PC-9 (cell line): ENCODE measurements at regions not wholly inside any gene's neighbourhood (a gene's known extent, or its start where the extent isn't known, plus 50 kb on each side); places are given as distances from the start of the nearest gene placed in this dataset.

Experiments
- BruUV-seq: library from RNA; stranded (reverse); fragments of 400-500 nt; replicated peaks from 2 replicates; lab custom pipeline; 2021; lab: Mats Ljungman, UMichigan
- CTCF ChIA-PET: fragments of 300-600 bp; sonication (Branson Sonifier 250); formaldehyde crosslinking; loops from one replicate; lab custom pipeline; 2022; ENCODE audit warnings: antibody characterized with exemption; lab: Charles Lee
- POLR2A ChIA-PET: fragments of 300-600 bp; sonication (Branson Sonifier 250); formaldehyde crosslinking; loops from one replicate; lab custom pipeline; 2022; ENCODE audit warnings: antibody characterized with exemption; ENCODE audit not compliant: unreplicated experiment; lab: Charles Lee
- DNase-seq, 2 experiments: peaks; one replicate each; pipeline versions ENCODE4 v3.0.0 to v3.0.0-alpha.2; 2015 to 2022; ENCODE audit warnings: mixed read lengths in 1 of 2
- H2AFZ ChIP-seq: fragments of 200-600 bp; sonication (generic); 2 replicates; pipeline ENCODE4 v1.8.1; 2017; ENCODE audit warnings: antibody characterized with exemption
- H3F3A ChIP-seq: fragments of 200-600 bp; sonication (generic); 2 replicates; pipeline ENCODE4 v1.8.1; 2017; ENCODE audit warnings: antibody characterized with exemption, mild to moderate bottlenecking, low read depth; ENCODE audit not compliant: insufficient read depth
- H3K27ac ChIP-seq: fragments of 200-600 bp; sonication (generic); 2 replicates; pipeline ENCODE4 v1.6.1; 2016; ENCODE audit warnings: mixed run types
- H3K27me3 ChIP-seq: fragments of 200-600 bp; sonication (generic); 2 replicates; pipeline ENCODE4 v1.6.1; 2016; ENCODE audit warnings: low read depth, mixed run types; ENCODE audit not compliant: insufficient read depth
- H3K36me3 ChIP-seq: fragments of 200-600 bp; sonication (generic); 2 replicates; pipeline ENCODE4 v1.6.1; 2016; ENCODE audit warnings: low read depth, mixed run types
- H3K4me1 ChIP-seq: fragments of 200-600 bp; sonication (generic); replicated peaks from 2 replicates; pipeline ENCODE4 v1.6.1; 2016; ENCODE audit warnings: mixed run types; ENCODE audit not compliant: insufficient read depth
- H3K4me2 ChIP-seq: fragments of 200-600 bp; sonication (generic); 2 replicates; pipeline ENCODE4 v1.6.1; 2017; ENCODE audit warnings: mixed run types
- H3K4me3 ChIP-seq: fragments of 200-600 bp; sonication (generic); 2 replicates; pipeline ENCODE4 v1.6.1; 2016; ENCODE audit warnings: mixed run types
- H3K79me2 ChIP-seq: fragments of 200-600 bp; sonication (generic); 2 replicates; pipeline ENCODE4 v1.6.1; 2017; ENCODE audit warnings: low read depth, mixed run types
- H3K9me2 ChIP-seq: fragments of 200-600 bp; sonication (generic); 2 replicates; pipeline ENCODE4 v1.8.1; 2017; ENCODE audit warnings: mild to moderate bottlenecking; ENCODE audit not compliant: insufficient read depth
- H3K9me3 ChIP-seq: fragments of 200-600 bp; sonication (generic); 2 replicates; pipeline ENCODE4 v1.8.1; 2016; ENCODE audit warnings: low read depth; ENCODE audit not compliant: insufficient read depth
- H4K20me1 ChIP-seq: fragments of 200-600 bp; sonication (generic); 2 replicates; pipeline ENCODE4 v1.8.1; 2017; ENCODE audit not compliant: insufficient read depth
- EZH2 ChIP-seq: fragments of 200-600 bp; sonication (generic); IDR thresholded peaks from 2 replicates; pipeline ENCODE4 v1.8.0; 2017; ENCODE audit warnings: antibody characterized with exemption, low read depth
- intact Hi-C: fragments of 100-400 bp; cut with micrococcal nuclease; formaldehyde crosslinking; loops from one replicate; pipeline ENCODE4 v1.10.0; 2022; ENCODE audit not compliant: unreplicated experiment
- TF ChIP-seq, protein P1 (sequence below): fragments of 200-600 bp; sonication (generic); conservative IDR thresholded peaks from 2 replicates; pipeline ENCODE4 v1.6.1; 2017; ENCODE audit warnings: mixed run types, antibody characterized with exemption, mild to moderate bottlenecking, moderate library complexity

GRCh38 chr13:95355494-95355893 lies 54.2 kb upstream of the ABCC4 start:
- H2AFZ ChIP-seq = no peak overlapping the region

GRCh38 chr13:95356916-95357315 lies 55.7 kb upstream of the ABCC4 start:
- ChIA-PET POLR2A (no interaction called here), CTCF (no interaction called here)
- no peak overlapping the region for H3K4me2 ChIP-seq
- no peaks in the 10 kb centered on the region for H3K9me2 ChIP-seq
- peaks cover 12% of the 10 kb centered on the region for H3K4me1 ChIP-seq
- TF ChIP-seq, protein P1, sequence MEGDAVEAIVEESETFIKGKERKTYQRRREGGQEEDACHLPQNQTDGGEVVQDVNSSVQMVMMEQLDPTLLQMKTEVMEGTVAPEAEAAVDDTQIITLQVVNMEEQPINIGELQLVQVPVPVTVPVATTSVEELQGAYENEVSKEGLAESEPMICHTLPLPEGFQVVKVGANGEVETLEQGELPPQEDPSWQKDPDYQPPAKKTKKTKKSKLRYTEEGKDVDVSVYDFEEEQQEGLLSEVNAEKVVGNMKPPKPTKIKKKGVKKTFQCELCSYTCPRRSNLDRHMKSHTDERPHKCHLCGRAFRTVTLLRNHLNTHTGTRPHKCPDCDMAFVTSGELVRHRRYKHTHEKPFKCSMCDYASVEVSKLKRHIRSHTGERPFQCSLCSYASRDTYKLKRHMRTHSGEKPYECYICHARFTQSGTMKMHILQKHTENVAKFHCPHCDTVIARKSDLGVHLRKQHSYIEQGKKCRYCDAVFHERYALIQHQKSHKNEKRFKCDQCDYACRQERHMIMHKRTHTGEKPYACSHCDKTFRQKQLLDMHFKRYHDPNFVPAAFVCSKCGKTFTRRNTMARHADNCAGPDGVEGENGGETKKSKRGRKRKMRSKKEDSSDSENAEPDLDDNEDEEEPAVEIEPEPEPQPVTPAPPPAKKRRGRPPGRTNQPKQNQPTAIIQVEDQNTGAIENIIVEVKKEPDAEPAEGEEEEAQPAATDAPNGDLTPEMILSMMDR = no peak
- TF ChIP-seq EZH2 = no peak
- no peaks in the 10 kb centered on the region for H3K79me2 ChIP-seq
- H4K20me1 ChIP-seq = no peaks in the 10 kb centered on the region
- intact Hi-C loops = no loop called here
- H3K27me3 ChIP-seq = no peaks in the 10 kb centered on the region
- H3K36me3 ChIP-seq = no peaks in the 10 kb centered on the region
- H2AFZ ChIP-seq = no peak overlapping the region
- no peak overlapping the region for H3K4me3 ChIP-seq
- no TSS peak for BruUV-seq
- H3K27ac ChIP-seq = no peak overlapping the region
- H3F3A ChIP-seq = peaks cover 10% of the 10 kb centered on the region; the same call in 1 of the 2 replicates
- DNase-seq = no peak
- no peaks in the 10 kb centered on the region for H3K9me3 ChIP-seq

More at GRCh38 chr13:95355494-95355893, 54.2 kb upstream of the ABCC4 start:
- Histone ChIP-seq H3K79me2 (no peaks in the 10 kb centered on the region), H3K27me3 (no peaks in the 10 kb centered on the region), H3F3A (peaks cover 14% of the 10 kb centered on the region; the same call in 1 of the 2 replicates), H3K9me3 (no peaks in the 10 kb centered on the region), H3K36me3 (no peaks in the 10 kb centered on the region), H3K4me1 (peaks cover 14% of the 10 kb centered on the region), H3K4me2 (no peak overlapping the region), H3K4me3 (no peak overlapping the region), H3K9me2 (no peaks in the 10 kb centered on the region), H3K27ac (no peak overlapping the region), H4K20me1 (no peaks in the 10 kb centered on the region)
- no TSS peak for BruUV-seq
- no peak for DNase-seq
- TF ChIP-seq EZH2 = no peak
- TF ChIP-seq, protein P1 = no peak
- POLR2A ChIA-PET = no interaction called here
- intact Hi-C loops = no loop called here
- CTCF ChIA-PET = no interaction called here

GRCh38 chr13:95357875-95358274 lies 56.6 kb upstream of the ABCC4 start:
- CTCF ChIA-PET = no interaction called here

More at GRCh38 chr13:95357875-95358274, 56.6 kb upstream of the ABCC4 start:
- no peak for DNase-seq
- Histone ChIP-seq H3K9me3 (peaks cover 4% of the 10 kb centered on the region; the same call in 1 of the 2 replicates), H3K4me1 (peaks cover 3% of the 10 kb centered on the region), H3K4me2 (no peak overlapping the region), H3K36me3 (no peaks in the 10 kb centered on the region), H3K4me3 (no peak overlapping the region), H3K27me3 (no peaks in the 10 kb centered on the region), H3K9me2 (no peaks in the 10 kb centered on the region), H3F3A (0 out of 2 replicates have a peak, but pooled peaks cover under 1% of the 10 kb centered on the region), H3K79me2 (no peaks in the 10 kb centered on the region), H3K27ac (no peak overlapping the region), H2AFZ (no peak overlapping the region), H4K20me1 (no peaks in the 10 kb centered on the region)
- TF ChIP-seq, protein P1 = no peak
- no peak for TF ChIP-seq EZH2
- BruUV-seq = no TSS peak
- POLR2A ChIA-PET = no interaction called here
- intact Hi-C loops = no loop called here
